PC-3 (cell line): ENCODE measurements at regions not wholly inside any gene's neighbourhood (a gene's known extent, or its start where the extent isn't known, plus 50 kb on each side); places are given as distances from the start of the nearest gene placed in this dataset.
"Not testable (repeated sequence)": the region's sequence is repeated elsewhere in the genome, so short reads cannot be mapped to it uniquely, and the experiment has no call there.

Experiments
- ATAC-seq: fragments of 200-7000 bp; cut with Tn5 transposase; 2 replicates; pipeline ENCODE4 v1.9.1; 2020; ENCODE audit warnings: mild to moderate bottlenecking, moderate library complexity
- BruUV-seq: library from RNA; stranded (reverse); fragments of 400-500 nt; replicated peaks from 2 replicates; lab custom pipeline; 2021; lab: Mats Ljungman, UMichigan
- CTCF ChIA-PET: fragments of 300-600 bp; sonication (Branson Sonifier 250); formaldehyde crosslinking; loops from one replicate; lab custom pipeline; 2022; ENCODE audit warnings: antibody characterized with exemption; lab: Charles Lee
- POLR2A ChIA-PET: fragments of 300-600 bp; sonication (Branson Sonifier 250); formaldehyde crosslinking; loops from one replicate; lab custom pipeline; 2022; ENCODE audit warnings: antibody characterized with exemption; ENCODE audit not compliant: unreplicated experiment; lab: Charles Lee
- DNase-seq: peaks from one replicate; pipeline ENCODE4 v3.0.0-alpha.2; 2015
- H2AFZ ChIP-seq: fragments of 300-600 bp; sonication (generic); 2 replicates; pipeline ENCODE4 v1.6.0; 2016; ENCODE audit warnings: antibody characterized with exemption, low read length
- H3F3A ChIP-seq: fragments of 300-600 bp; sonication (generic); one replicate; pipeline ENCODE4 v1.6.0; 2017; ENCODE audit warnings: antibody characterized with exemption, low read length, control low read depth, mild to moderate bottlenecking; ENCODE audit not compliant: unreplicated experiment
- H3K27ac ChIP-seq: fragments of 300-600 bp; sonication (generic); 2 replicates; pipeline ENCODE4 v1.5.1; 2016; ENCODE audit warnings: mild to moderate bottlenecking, low read length
- H3K27me3 ChIP-seq: fragments of 300-600 bp; sonication (generic); 2 replicates; pipeline ENCODE4 v1.6.1; 2016; ENCODE audit warnings: low read length, mixed read lengths
- H3K36me3 ChIP-seq: fragments of 300-600 bp; sonication (generic); 2 replicates; pipeline ENCODE4 v1.6.1; 2016; ENCODE audit warnings: low read depth, mixed run types, low read length, mixed read lengths
- H3K4me1 ChIP-seq: fragments of 300-600 bp; sonication (generic); 2 replicates; pipeline ENCODE4 v1.5.1; 2016; ENCODE audit warnings: low read length; ENCODE audit not compliant: insufficient read depth
- H3K4me2 ChIP-seq: fragments of 300-600 bp; sonication (generic); 2 replicates; pipeline ENCODE4 v1.6.0; 2016; ENCODE audit warnings: low read length
- H3K4me3 ChIP-seq: fragments of 300-600 bp; sonication (generic); 2 replicates; pipeline ENCODE4 v1.5.1; 2016; ENCODE audit warnings: mild to moderate bottlenecking, low read length, mixed read lengths
- H3K79me2 ChIP-seq: fragments of 300-600 bp; sonication (generic); 2 replicates; pipeline ENCODE4 v1.6.1; 2017; ENCODE audit warnings: low read length, mixed read lengths
- H3K9ac ChIP-seq: fragments of 300-600 bp; sonication (generic); 2 replicates; pipeline ENCODE4 v1.6.0; 2016; ENCODE audit warnings: mild to moderate bottlenecking, low read length
- H3K9me2 ChIP-seq: fragments of 300-600 bp; sonication (generic); replicated peaks from 2 replicates; pipeline ENCODE4 v1.6.1; 2016; ENCODE audit warnings: mixed run types, low read length, mixed read lengths
- H3K9me3 ChIP-seq: fragments of 300-600 bp; sonication (generic); 2 replicates; pipeline ENCODE4 v1.6.1; 2016; ENCODE audit warnings: low read length, mixed read lengths
- H4K20me1 ChIP-seq: fragments of 300-600 bp; sonication (generic); 2 replicates; pipeline ENCODE4 v1.6.1; 2016; ENCODE audit warnings: low read length, mixed read lengths
- EZH2 ChIP-seq: fragments of 300-600 bp; sonication (generic); IDR thresholded peaks from one replicate; pipeline ENCODE4 v1.6.1; 2017; ENCODE audit warnings: antibody characterized with exemption, mild to moderate bottlenecking, low read length; ENCODE audit not compliant: unreplicated experiment
- EZH2phosphoT487 ChIP-seq: fragments of 300-600 bp; sonication (generic); IDR thresholded peaks from 2 replicates; pipeline ENCODE4 v1.6.1; 2018; ENCODE audit warnings: mild to moderate bottlenecking, antibody characterized with exemption, low read length, borderline replicate concordance
- intact Hi-C: fragments of 100-400 bp; cut with micrococcal nuclease; formaldehyde crosslinking; loops from 2 replicates; pipeline ENCODE4 v1.9.0; 2023
- TF ChIP-seq, protein P1 (sequence below): fragments of 300-600 bp; sonication (generic); conservative IDR thresholded peaks from 2 replicates; pipeline ENCODE4 v1.5.1; 2017; ENCODE audit warnings: antibody characterized with exemption, low read depth, mild to moderate bottlenecking, low read length

DNA sequence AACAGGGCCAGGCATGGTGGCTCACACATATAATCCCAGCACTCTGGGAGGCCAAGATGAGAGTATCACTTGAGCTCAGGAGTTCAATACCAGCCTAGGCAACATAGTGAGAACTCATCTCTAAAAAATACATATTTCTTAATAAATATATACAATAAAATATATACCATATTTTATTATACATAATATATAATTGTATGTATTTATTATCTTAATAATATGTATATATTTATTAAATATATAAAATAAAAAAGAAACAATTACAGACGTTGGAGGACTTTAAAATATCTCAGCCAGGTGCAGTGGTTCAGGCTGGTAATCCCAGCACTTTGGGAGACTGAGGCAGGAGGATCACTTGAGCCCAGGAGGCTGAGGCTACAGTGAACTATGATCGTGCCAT, 106.1 kb downstream of the PPIAL4G start:
- H3K4me3 ChIP-seq, H3F3A ChIP-seq, H3K27me3 ChIP-seq, CTCF ChIA-PET, H3K4me2 ChIP-seq, H3K9ac ChIP-seq, H3K79me2 ChIP-seq, H2AFZ ChIP-seq, ATAC-seq, H3K9me2 ChIP-seq, H4K20me1 ChIP-seq, H3K27ac ChIP-seq, BruUV-seq, H3K36me3 ChIP-seq, H3K9me3 ChIP-seq, POLR2A ChIA-PET, DNase-seq: not testable (repeated sequence)
- intact Hi-C loops: loop anchor here (10.0 kb wide), 1 partner anchor 148 kb away; no protein-coding TSS in a partner anchor
- peaks cover 24% of the 10 kb centered on the region for H3K4me1 ChIP-seq

DNA sequence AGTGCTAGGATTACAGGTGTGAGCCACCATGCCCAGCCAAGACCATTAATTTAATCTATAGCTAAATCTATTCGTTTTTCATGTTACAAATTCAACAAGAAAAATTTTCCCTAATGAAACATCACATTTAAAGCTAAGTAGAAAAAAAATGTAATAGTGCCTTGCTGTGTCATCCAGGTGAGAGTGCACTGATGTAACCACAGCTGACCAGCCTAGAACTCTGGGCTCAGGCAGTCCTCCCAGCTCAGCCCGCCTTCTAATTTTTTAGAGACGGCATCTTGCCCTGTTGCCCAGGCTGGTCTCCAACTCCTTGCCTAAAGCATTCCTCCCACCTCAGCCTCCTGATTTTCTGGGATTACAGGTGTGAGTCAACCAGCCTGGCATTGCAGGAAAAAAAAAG, 109.0 kb downstream of the PPIAL4G start:
- POLR2A ChIA-PET: no interaction called here
- Histone ChIP-seq H3K4me2 (peak overlapping the region; percentile 64), H3F3A (peaks cover 10% of the 10 kb centered on the region), H3K27ac (peak overlapping the region; percentile 80), H4K20me1 (no peaks in the 10 kb centered on the region), H3K9ac (peak overlapping the region; percentile 37; the same call in 1 of the 2 replicates), H2AFZ (no peak overlapping the region), H3K4me3 (no peak overlapping the region), H3K9me2 (no peaks in the 10 kb centered on the region), H3K36me3 (no peaks in the 10 kb centered on the region), H3K9me3 (no peaks in the 10 kb centered on the region), H3K4me1 (peaks cover 33% of the 10 kb centered on the region), H3K79me2 (no peaks in the 10 kb centered on the region), H3K27me3 (no peaks in the 10 kb centered on the region)
- CTCF ChIA-PET: no interaction called here
- peak; percentile 11; the same call in 1 of the 2 replicates for ATAC-seq
- DNase-seq: peak; percentile 71
- intact Hi-C loops: loop anchor here (10.0 kb wide), 1 partner anchor 151 kb away; no protein-coding TSS in a partner anchor
- TF ChIP-seq EZH2 (no peak), EZH2phosphoT487 (no peak)
- TF ChIP-seq, protein P1, sequence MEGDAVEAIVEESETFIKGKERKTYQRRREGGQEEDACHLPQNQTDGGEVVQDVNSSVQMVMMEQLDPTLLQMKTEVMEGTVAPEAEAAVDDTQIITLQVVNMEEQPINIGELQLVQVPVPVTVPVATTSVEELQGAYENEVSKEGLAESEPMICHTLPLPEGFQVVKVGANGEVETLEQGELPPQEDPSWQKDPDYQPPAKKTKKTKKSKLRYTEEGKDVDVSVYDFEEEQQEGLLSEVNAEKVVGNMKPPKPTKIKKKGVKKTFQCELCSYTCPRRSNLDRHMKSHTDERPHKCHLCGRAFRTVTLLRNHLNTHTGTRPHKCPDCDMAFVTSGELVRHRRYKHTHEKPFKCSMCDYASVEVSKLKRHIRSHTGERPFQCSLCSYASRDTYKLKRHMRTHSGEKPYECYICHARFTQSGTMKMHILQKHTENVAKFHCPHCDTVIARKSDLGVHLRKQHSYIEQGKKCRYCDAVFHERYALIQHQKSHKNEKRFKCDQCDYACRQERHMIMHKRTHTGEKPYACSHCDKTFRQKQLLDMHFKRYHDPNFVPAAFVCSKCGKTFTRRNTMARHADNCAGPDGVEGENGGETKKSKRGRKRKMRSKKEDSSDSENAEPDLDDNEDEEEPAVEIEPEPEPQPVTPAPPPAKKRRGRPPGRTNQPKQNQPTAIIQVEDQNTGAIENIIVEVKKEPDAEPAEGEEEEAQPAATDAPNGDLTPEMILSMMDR: no peak
- BruUV-seq: no TSS peak

DNA sequence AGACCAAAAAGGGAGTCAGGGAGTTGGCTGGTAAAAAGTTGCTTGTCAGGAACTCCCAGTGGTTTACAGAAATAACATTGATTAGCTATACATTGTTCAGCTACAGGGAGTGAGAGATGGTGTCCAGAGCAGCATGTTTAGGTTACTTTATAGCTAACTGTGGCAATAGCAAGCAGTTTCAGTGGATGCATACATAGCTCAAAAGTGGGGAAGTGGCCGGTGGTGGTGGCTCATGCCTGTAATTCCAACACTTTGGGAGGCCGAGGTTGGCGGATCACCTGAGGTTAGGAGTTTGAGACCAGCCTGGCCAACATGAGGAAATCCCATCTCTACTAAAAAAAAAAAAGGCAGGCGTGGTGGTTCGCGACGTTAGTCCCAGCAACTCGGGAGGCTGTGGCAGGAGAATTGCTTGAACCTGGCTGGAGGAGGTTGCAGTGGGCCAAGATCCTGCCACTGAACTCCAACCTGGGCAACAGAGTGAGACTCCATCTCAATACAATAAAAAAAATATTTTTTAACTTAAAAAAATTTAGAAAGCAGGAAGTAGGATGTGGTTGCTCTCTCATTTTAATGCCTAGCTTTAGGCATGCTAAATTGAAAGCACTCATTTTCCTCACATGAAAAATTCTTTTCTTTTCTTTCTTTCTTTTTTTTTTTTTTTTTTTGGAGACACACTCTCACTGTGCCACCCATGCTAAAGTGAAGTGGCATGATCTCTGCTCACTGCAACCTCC, 109.7 kb downstream of the PPIAL4G start:
- intact Hi-C loops: loop anchor here (10.0 kb wide), 1 partner anchor 151 kb away; no protein-coding TSS in a partner anchor
- Histone ChIP-seq H3F3A (peaks cover 10% of the 10 kb centered on the region), H3K27me3 (no peaks in the 10 kb centered on the region), H3K4me3 (no peak overlapping the region; the same call in 1 of the 2 replicates), H3K9me2 (no peaks in the 10 kb centered on the region), H3K9me3 (no peaks in the 10 kb centered on the region), H3K36me3 (no peaks in the 10 kb centered on the region), H3K4me2 (peak overlapping the region; percentile 64), H2AFZ (no peak overlapping the region), H3K27ac (peak overlapping the region; percentile 80), H4K20me1 (no peaks in the 10 kb centered on the region), H3K4me1 (peaks cover 33% of the 10 kb centered on the region), H3K79me2 (no peaks in the 10 kb centered on the region), H3K9ac (peak overlapping the region; percentile 37; the same call in 1 of the 2 replicates)
- DNase-seq (no peak), ATAC-seq (peak; percentile 19)
- CTCF ChIA-PET: no interaction called here
- POLR2A ChIA-PET: interaction anchor here (0.6 kb wide), 1 partner anchor 110 kb away, joined by 6 read pairs; no protein-coding TSS in a partner anchor
- TF ChIP-seq EZH2 (no peak), EZH2phosphoT487 (no peak)
- TF ChIP-seq, protein P1: no peak
- no TSS peak for BruUV-seq
